ENCODE measurements at regions not wholly inside any gene's neighbourhood (a gene's known extent, or its start where the extent isn't known, plus 50 kb on each side); places are given as distances from the start of the nearest gene placed in this dataset.

GRCh38 chr1:22317231-22317919 lies 134.3 kb upstream of the ZBTB40 start:
- H3K36me3 Mint-ChIP-seq, result no peaks in the 10 kb centered on the region
- Histone ChIP-seq H3K4me1 (ENCODE audit: control insufficient read depth in 1 of 2, insufficient read depth in 2 of 2, low read length in 2 of 2) (no peaks in the 10 kb centered on the region), H4K20me1 (ENCODE audit: insufficient read depth, low read length) (no peaks in the 10 kb centered on the region), H2AFZ (ENCODE audit: insufficient read depth, low read depth, low read length, poor library complexity, severe bottlenecking) (no peak overlapping the region), H3K27me3 (ENCODE audit: control insufficient read depth in 2 of 2, insufficient read depth in 2 of 2, low read length in 2 of 2) (peaks cover 0 to 6% of the 10 kb centered on the region in 2 donors), H3K9ac (ENCODE audit: insufficient read depth, low read length, poor library complexity, severe bottlenecking) (no peak overlapping the region), H3K36me3 (replicated peaks in 1 of 2; ENCODE audit: control insufficient read depth in 1 of 2, insufficient read depth in 2 of 2, low read length in 2 of 2) (no peaks in the 10 kb centered on the region), H3K27ac (ENCODE audit: low read depth in 1 of 2, low read length in 2 of 2) (no peak overlapping the region), H3K4me2 (replicated peaks; ENCODE audit: extremely low read depth, low read length, poor library complexity, severe bottlenecking) (no peak overlapping the region), H3K4me3 (replicated peaks in 1 of 3; ENCODE audit: low read depth in 2 of 3, low read length in 3 of 3) (no peak overlapping the region), H3K9me3 (replicated peaks in 1 of 2; ENCODE audit: control insufficient read depth in 1 of 2, insufficient read depth in 1 of 2, low read length in 2 of 2) (no peaks in the 10 kb centered on the region), H3K79me2 (ENCODE audit: insufficient read depth, low read length) (no peaks in the 10 kb centered on the region)
- peaks cover 9 to 14% (median 9%) of the 10 kb centered on the region in 3 donors for H3K27me3 Mint-ChIP-seq (ENCODE audit: low read depth in 3 of 3)
- TF ChIP-seq CTCF (IDR thresholded peaks at IDR 0.05), result peak; percentile 47
- intact Hi-C loops (cut with micrococcal nuclease), result no loop called here
- H3K4me3 Mint-ChIP-seq, result no peak overlapping the region
- DNase-seq, result no peak
- H3K27ac Mint-ChIP-seq, result no peak overlapping the region
- H3K4me1 Mint-ChIP-seq, result no peaks in the 10 kb centered on the region
- whole genome bisulfite sequencing (ENCODE audit: insufficient coverage), result 85% methylated on average over 10 of the region's 10 CpGs
- H3K9me3 Mint-ChIP-seq, result peaks cover 0 to 4% (median 0%) of the 10 kb centered on the region in 7 donors

GRCh38 chr1:22317920-22318243 lies 133.8 kb upstream of the ZBTB40 start:
- TF ChIP-seq CTCF (IDR thresholded peaks at IDR 0.05), result no peak
- Histone ChIP-seq H3K4me2 (replicated peaks; ENCODE audit: extremely low read depth, low read length, poor library complexity, severe bottlenecking) (no peak overlapping the region), H3K27me3 (ENCODE audit: control insufficient read depth in 2 of 2, insufficient read depth in 2 of 2, low read length in 2 of 2) (peaks cover 0 to 6% of the 10 kb centered on the region in 2 donors), H3K4me3 (replicated peaks in 1 of 3; ENCODE audit: low read depth in 2 of 3, low read length in 3 of 3) (no peak overlapping the region), H2AFZ (ENCODE audit: insufficient read depth, low read depth, low read length, poor library complexity, severe bottlenecking) (no peak overlapping the region), H3K4me1 (ENCODE audit: control insufficient read depth in 1 of 2, insufficient read depth in 2 of 2, low read length in 2 of 2) (no peaks in the 10 kb centered on the region), H4K20me1 (ENCODE audit: insufficient read depth, low read length) (no peaks in the 10 kb centered on the region), H3K9ac (ENCODE audit: insufficient read depth, low read length, poor library complexity, severe bottlenecking) (no peak overlapping the region), H3K79me2 (ENCODE audit: insufficient read depth, low read length) (no peaks in the 10 kb centered on the region), H3K9me3 (replicated peaks in 1 of 2; ENCODE audit: control insufficient read depth in 1 of 2, insufficient read depth in 1 of 2, low read length in 2 of 2) (no peaks in the 10 kb centered on the region), H3K36me3 (replicated peaks in 1 of 2; ENCODE audit: control insufficient read depth in 1 of 2, insufficient read depth in 2 of 2, low read length in 2 of 2) (no peaks in the 10 kb centered on the region), H3K27ac (ENCODE audit: low read depth in 1 of 2, low read length in 2 of 2) (no peak overlapping the region)
- WGBS (ENCODE audit: insufficient coverage), result 89% methylated on average over 3 of the region's 3 CpGs
- H3K36me3 Mint-ChIP-seq, result no peaks in the 10 kb centered on the region
- peaks cover 0 to 4% (median 0%) of the 10 kb centered on the region in 7 donors for H3K9me3 Mint-ChIP-seq
- H3K4me1 Mint-ChIP-seq, result no peaks in the 10 kb centered on the region
- H3K27me3 Mint-ChIP-seq (ENCODE audit: low read depth in 3 of 3), result peaks cover 9 to 14% (median 9%) of the 10 kb centered on the region in 3 donors
- DNase-seq, result no peak
- no peak overlapping the region for H3K27ac Mint-ChIP-seq
- peak overlapping the region in 1 of 2 donors; percentile 35 for H3K4me3 Mint-ChIP-seq
- intact Hi-C loops (cut with micrococcal nuclease), result no loop called here

Data from CD14-positive monocyte (primary cell).